ENCODE measurements at regions not wholly inside any gene's neighbourhood (a gene's known extent, or its start where the extent isn't known, plus 50 kb on each side); places are given as distances from the start of the nearest gene placed in this dataset.

DNA sequence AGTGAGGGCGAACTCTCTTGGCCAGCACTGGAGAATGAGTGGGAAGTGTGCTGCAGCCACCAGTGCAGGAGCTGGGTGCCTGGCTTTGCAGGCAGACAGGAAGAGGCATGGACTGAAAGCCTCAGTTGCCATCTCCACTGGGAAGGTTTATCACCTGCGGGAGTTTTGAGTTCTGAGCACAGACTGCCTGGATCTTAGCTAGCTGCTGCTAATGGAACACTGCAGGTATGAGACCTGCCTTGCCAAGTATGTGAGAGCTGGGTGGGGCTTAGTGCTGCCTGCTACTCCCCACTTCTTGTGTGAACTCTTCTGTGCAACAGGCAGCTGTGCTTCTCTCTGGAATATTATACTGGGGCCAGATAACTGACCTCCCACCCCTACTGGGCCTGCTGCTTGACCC lies 424.1 kb downstream of the TLR4 start:
- Mint-ChIP-seq H3K27me3 (ENCODE audit: low read depth) (no peaks in the 10 kb centered on the region), H3K9me3 (peaks cover 5% of the 10 kb centered on the region), H3K27ac (ENCODE audit: unreplicated experiment) (no peak overlapping the region), H3K36me3 (ENCODE audit: low read depth) (no peaks in the 10 kb centered on the region), H3K4me1 (no peaks in the 10 kb centered on the region), H3K4me3 (no peak overlapping the region)
- TF ChIP-seq, protein P1, sequence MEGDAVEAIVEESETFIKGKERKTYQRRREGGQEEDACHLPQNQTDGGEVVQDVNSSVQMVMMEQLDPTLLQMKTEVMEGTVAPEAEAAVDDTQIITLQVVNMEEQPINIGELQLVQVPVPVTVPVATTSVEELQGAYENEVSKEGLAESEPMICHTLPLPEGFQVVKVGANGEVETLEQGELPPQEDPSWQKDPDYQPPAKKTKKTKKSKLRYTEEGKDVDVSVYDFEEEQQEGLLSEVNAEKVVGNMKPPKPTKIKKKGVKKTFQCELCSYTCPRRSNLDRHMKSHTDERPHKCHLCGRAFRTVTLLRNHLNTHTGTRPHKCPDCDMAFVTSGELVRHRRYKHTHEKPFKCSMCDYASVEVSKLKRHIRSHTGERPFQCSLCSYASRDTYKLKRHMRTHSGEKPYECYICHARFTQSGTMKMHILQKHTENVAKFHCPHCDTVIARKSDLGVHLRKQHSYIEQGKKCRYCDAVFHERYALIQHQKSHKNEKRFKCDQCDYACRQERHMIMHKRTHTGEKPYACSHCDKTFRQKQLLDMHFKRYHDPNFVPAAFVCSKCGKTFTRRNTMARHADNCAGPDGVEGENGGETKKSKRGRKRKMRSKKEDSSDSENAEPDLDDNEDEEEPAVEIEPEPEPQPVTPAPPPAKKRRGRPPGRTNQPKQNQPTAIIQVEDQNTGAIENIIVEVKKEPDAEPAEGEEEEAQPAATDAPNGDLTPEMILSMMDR (conservative IDR thresholded peaks at IDR 0.05): no peak
- no peak for DNase-seq (ENCODE audit: low read depth, low spot score)

DNA sequence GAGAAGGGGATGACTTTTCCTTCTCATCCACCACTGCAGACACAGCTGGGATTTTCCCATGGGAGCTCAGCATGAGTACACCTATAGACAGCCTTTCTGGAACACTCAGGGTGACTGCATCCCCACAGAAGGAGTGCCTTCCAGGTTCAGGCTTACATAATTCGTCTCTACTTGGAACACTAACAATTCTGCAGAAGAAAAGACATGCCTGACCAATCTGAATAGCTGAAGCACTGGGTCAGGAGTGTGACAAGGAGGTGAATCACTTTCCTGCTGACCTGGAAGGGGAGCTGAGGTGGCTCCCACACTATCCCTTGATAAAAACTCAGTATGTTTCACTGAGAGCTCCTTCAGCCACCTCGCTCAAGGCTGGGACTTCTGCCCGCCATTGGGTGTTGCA lies 425.3 kb downstream of the TLR4 start:
- no peak overlapping the region for H3K27ac Mint-ChIP-seq (ENCODE audit: unreplicated experiment)
- TF ChIP-seq, protein P1 (conservative IDR thresholded peaks at IDR 0.05): no peak
- no peaks in the 10 kb centered on the region for H3K27me3 Mint-ChIP-seq (ENCODE audit: low read depth)
- no peak for DNase-seq (ENCODE audit: low read depth, low spot score)
- no peak overlapping the region for H3K4me3 Mint-ChIP-seq
- H3K36me3 Mint-ChIP-seq (ENCODE audit: low read depth): no peaks in the 10 kb centered on the region
- no peaks in the 10 kb centered on the region for H3K4me1 Mint-ChIP-seq
- H3K9me3 Mint-ChIP-seq: peaks cover 5% of the 10 kb centered on the region

DNA sequence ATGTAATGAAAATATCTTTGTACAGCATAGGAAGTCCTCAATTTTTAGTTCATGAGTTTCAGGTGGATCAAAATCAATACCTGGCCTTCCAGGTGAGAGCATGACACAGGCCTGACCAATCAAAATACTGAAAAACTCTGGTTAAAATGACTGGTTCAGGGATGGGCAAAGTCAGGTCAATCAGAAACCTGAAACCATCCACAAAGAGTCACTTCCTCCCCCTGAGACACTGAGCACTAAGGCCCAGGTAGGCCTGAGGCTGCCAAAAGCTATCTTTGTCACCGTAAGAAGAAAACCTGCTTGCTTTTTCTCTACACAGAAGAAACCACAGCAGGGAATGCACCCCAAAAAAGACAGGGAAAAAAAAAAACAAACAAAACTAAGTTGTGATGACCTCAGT lies 444.8 kb downstream of the TLR4 start:
- no peak for DNase-seq (ENCODE audit: low read depth, low spot score)
- TF ChIP-seq, protein P1 (conservative IDR thresholded peaks at IDR 0.05): no peak
- no peaks in the 10 kb centered on the region for H3K4me1 Mint-ChIP-seq
- H3K27me3 Mint-ChIP-seq (ENCODE audit: low read depth): no peaks in the 10 kb centered on the region
- no peak overlapping the region for H3K4me3 Mint-ChIP-seq
- H3K36me3 Mint-ChIP-seq (ENCODE audit: low read depth): no peaks in the 10 kb centered on the region
- no peak overlapping the region for H3K27ac Mint-ChIP-seq (ENCODE audit: unreplicated experiment)
- H3K9me3 Mint-ChIP-seq: no peaks in the 10 kb centered on the region

DNA sequence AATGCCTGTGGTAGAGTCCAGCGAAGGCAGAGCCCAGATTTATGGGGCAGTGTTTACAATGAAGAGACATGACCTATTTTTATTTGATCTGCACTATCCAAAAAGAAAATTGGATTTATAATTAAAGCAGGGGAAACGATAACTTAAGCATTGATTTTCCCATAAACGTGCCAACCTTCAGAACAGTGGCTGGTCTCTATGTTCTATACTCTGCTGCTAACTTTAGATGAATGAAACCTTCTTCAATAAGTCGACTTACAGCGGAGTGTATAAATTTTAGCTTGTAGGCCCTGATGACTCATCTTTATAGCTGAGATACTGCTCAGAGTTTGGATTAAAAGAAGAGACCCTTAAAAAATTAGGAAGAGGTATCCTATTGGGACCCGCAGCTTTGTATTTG lies 452.6 kb downstream of the TLR4 start:
- TF ChIP-seq, protein P1 (conservative IDR thresholded peaks at IDR 0.05): no peak
- Mint-ChIP-seq H3K4me3 (no peak overlapping the region), H3K4me1 (no peaks in the 10 kb centered on the region), H3K27ac (ENCODE audit: unreplicated experiment) (no peak overlapping the region), H3K9me3 (no peaks in the 10 kb centered on the region), H3K36me3 (ENCODE audit: low read depth) (no peaks in the 10 kb centered on the region), H3K27me3 (ENCODE audit: low read depth) (no peaks in the 10 kb centered on the region)
- DNase-seq (ENCODE audit: low read depth, low spot score): no peak

DNA sequence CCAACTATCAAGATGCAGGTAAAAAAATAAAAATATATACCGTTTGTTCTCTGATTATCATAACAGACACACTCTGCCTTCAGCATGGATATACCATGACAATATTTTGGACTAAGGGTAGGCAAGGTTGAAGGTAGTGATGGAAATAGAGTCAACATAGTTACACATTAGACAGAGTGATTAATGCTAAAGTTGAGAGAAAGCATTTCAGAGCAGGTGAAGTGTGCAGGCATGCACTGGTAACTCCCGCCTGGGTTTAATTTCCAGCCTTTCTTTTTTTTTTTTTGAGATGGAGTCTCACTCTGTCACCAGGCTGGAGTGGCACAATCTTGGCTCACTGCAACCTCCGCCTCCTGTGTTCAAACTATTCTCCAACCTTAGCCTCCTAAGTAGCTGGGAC lies 458.5 kb downstream of the TLR4 start:
- Mint-ChIP-seq H3K9me3 (no peaks in the 10 kb centered on the region), H3K4me3 (no peak overlapping the region), H3K36me3 (ENCODE audit: low read depth) (no peaks in the 10 kb centered on the region), H3K27me3 (ENCODE audit: low read depth) (peaks cover 17% of the 10 kb centered on the region), H3K27ac (ENCODE audit: unreplicated experiment) (no peak overlapping the region), H3K4me1 (no peaks in the 10 kb centered on the region)
- no peak for DNase-seq (ENCODE audit: low read depth, low spot score)
- TF ChIP-seq, protein P1 (conservative IDR thresholded peaks at IDR 0.05): no peak

DNA sequence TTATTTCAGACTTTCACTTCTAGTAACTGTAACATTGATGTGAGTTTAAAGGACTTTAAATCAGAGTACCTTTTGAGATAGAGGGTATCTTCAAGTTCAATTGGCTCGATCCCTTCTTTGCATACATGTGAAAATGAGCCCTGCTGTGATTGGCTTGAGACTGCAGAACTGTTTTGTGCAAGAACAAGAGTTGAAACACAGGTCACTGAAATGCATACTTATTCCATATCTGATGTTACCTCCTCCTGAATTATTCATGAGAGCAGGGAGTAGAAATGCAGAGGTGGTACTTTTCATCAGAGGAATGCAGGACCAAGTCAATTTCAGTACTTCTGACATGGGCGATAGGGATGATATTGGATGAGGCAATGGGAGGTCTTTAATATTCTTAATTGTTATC lies 459.5 kb downstream of the TLR4 start:
- Mint-ChIP-seq H3K9me3 (no peaks in the 10 kb centered on the region), H3K4me1 (no peaks in the 10 kb centered on the region), H3K36me3 (ENCODE audit: low read depth) (no peaks in the 10 kb centered on the region), H3K4me3 (no peak overlapping the region), H3K27ac (ENCODE audit: unreplicated experiment) (no peak overlapping the region), H3K27me3 (ENCODE audit: low read depth) (peaks cover 24% of the 10 kb centered on the region)
- DNase-seq (ENCODE audit: low read depth, low spot score): no peak
- TF ChIP-seq, protein P1 (conservative IDR thresholded peaks at IDR 0.05): no peak
